SK-N-SH (cell line): ENCODE measurements at regions not wholly inside any gene's neighbourhood (a gene's known extent, or its start where the extent isn't known, plus 50 kb on each side); places are given as distances from the start of the nearest gene placed in this dataset.

Experiments
- POLR2AphosphoS5 ChIP-seq: IDR thresholded peaks from 2 replicates; pipeline ENCODE4 v1.6.1; 2012; ENCODE audit warnings: low read depth, low read length
- TF ChIP-seq, protein P1 (sequence below): fragments of 200-600 bp; sonication (generic); IDR thresholded peaks from 2 replicates; pipeline ENCODE4 v1.6.1; 2017; ENCODE audit warnings: antibody characterized with exemption, mild to moderate bottlenecking, moderate library complexity
- TF ChIP-seq, protein P2 (sequence below): IDR thresholded peaks from 2 replicates; pipeline ENCODE4 v1.6.1; 2012; ENCODE audit warnings: mild to moderate bottlenecking, low read depth, low read length, moderate library complexity

DNA sequence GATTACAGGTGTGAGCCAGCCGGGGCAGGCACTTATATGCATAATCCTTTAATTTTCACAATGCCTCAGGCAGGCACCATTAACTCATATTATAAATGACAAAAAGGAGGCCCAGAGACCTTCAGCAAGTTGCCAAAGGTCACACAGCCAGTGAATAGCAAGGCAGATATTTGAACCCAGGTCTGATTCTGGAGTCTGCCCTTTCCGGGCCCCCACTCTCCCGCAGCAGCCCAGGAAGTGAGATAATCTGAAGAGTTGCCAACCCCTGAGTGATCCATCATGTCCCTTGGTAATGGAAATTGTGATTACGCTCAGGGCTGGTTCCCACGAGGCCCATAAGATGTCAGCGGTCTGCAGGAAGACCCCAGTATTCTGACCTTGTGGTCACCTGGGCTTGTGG, 95.3 kb upstream of the MED13L start:
- TF ChIP-seq, protein P1, sequence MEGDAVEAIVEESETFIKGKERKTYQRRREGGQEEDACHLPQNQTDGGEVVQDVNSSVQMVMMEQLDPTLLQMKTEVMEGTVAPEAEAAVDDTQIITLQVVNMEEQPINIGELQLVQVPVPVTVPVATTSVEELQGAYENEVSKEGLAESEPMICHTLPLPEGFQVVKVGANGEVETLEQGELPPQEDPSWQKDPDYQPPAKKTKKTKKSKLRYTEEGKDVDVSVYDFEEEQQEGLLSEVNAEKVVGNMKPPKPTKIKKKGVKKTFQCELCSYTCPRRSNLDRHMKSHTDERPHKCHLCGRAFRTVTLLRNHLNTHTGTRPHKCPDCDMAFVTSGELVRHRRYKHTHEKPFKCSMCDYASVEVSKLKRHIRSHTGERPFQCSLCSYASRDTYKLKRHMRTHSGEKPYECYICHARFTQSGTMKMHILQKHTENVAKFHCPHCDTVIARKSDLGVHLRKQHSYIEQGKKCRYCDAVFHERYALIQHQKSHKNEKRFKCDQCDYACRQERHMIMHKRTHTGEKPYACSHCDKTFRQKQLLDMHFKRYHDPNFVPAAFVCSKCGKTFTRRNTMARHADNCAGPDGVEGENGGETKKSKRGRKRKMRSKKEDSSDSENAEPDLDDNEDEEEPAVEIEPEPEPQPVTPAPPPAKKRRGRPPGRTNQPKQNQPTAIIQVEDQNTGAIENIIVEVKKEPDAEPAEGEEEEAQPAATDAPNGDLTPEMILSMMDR: no peak
- no peak for TF ChIP-seq POLR2AphosphoS5
- TF ChIP-seq, protein P2, sequence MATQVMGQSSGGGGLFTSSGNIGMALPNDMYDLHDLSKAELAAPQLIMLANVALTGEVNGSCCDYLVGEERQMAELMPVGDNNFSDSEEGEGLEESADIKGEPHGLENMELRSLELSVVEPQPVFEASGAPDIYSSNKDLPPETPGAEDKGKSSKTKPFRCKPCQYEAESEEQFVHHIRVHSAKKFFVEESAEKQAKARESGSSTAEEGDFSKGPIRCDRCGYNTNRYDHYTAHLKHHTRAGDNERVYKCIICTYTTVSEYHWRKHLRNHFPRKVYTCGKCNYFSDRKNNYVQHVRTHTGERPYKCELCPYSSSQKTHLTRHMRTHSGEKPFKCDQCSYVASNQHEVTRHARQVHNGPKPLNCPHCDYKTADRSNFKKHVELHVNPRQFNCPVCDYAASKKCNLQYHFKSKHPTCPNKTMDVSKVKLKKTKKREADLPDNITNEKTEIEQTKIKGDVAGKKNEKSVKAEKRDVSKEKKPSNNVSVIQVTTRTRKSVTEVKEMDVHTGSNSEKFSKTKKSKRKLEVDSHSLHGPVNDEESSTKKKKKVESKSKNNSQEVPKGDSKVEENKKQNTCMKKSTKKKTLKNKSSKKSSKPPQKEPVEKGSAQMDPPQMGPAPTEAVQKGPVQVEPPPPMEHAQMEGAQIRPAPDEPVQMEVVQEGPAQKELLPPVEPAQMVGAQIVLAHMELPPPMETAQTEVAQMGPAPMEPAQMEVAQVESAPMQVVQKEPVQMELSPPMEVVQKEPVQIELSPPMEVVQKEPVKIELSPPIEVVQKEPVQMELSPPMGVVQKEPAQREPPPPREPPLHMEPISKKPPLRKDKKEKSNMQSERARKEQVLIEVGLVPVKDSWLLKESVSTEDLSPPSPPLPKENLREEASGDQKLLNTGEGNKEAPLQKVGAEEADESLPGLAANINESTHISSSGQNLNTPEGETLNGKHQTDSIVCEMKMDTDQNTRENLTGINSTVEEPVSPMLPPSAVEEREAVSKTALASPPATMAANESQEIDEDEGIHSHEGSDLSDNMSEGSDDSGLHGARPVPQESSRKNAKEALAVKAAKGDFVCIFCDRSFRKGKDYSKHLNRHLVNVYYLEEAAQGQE: no peak
